PC-9 (cell line): ENCODE measurements at regions not wholly inside any gene's neighbourhood (a gene's known extent, or its start where the extent isn't known, plus 50 kb on each side); places are given as distances from the start of the nearest gene placed in this dataset.

Source experiments
- BruUV-seq: library from RNA; stranded (reverse); fragments of 400-500 nt; replicated peaks from 2 replicates; lab custom pipeline; 2021; lab: Mats Ljungman, UMichigan
- CTCF ChIA-PET: fragments of 300-600 bp; sonication (Branson Sonifier 250); formaldehyde crosslinking; loops from one replicate; lab custom pipeline; 2022; ENCODE audit warnings: antibody characterized with exemption; lab: Charles Lee
- POLR2A ChIA-PET: fragments of 300-600 bp; sonication (Branson Sonifier 250); formaldehyde crosslinking; loops from one replicate; lab custom pipeline; 2022; ENCODE audit warnings: antibody characterized with exemption; ENCODE audit not compliant: unreplicated experiment; lab: Charles Lee
- DNase-seq, 2 experiments: peaks; one replicate each; pipeline versions ENCODE4 v3.0.0 to v3.0.0-alpha.2; 2015 to 2022; ENCODE audit warnings: mixed read lengths in 1 of 2
- H2AFZ ChIP-seq: fragments of 200-600 bp; sonication (generic); 2 replicates; pipeline ENCODE4 v1.8.1; 2017; ENCODE audit warnings: antibody characterized with exemption
- H3F3A ChIP-seq: fragments of 200-600 bp; sonication (generic); 2 replicates; pipeline ENCODE4 v1.8.1; 2017; ENCODE audit warnings: antibody characterized with exemption, mild to moderate bottlenecking, low read depth; ENCODE audit not compliant: insufficient read depth
- H3K27ac ChIP-seq: fragments of 200-600 bp; sonication (generic); 2 replicates; pipeline ENCODE4 v1.6.1; 2016; ENCODE audit warnings: mixed run types
- H3K27me3 ChIP-seq: fragments of 200-600 bp; sonication (generic); 2 replicates; pipeline ENCODE4 v1.6.1; 2016; ENCODE audit warnings: low read depth, mixed run types; ENCODE audit not compliant: insufficient read depth
- H3K36me3 ChIP-seq: fragments of 200-600 bp; sonication (generic); 2 replicates; pipeline ENCODE4 v1.6.1; 2016; ENCODE audit warnings: low read depth, mixed run types
- H3K4me1 ChIP-seq: fragments of 200-600 bp; sonication (generic); replicated peaks from 2 replicates; pipeline ENCODE4 v1.6.1; 2016; ENCODE audit warnings: mixed run types; ENCODE audit not compliant: insufficient read depth
- H3K4me2 ChIP-seq: fragments of 200-600 bp; sonication (generic); 2 replicates; pipeline ENCODE4 v1.6.1; 2017; ENCODE audit warnings: mixed run types
- H3K4me3 ChIP-seq: fragments of 200-600 bp; sonication (generic); 2 replicates; pipeline ENCODE4 v1.6.1; 2016; ENCODE audit warnings: mixed run types
- H3K79me2 ChIP-seq: fragments of 200-600 bp; sonication (generic); 2 replicates; pipeline ENCODE4 v1.6.1; 2017; ENCODE audit warnings: low read depth, mixed run types
- H3K9me2 ChIP-seq: fragments of 200-600 bp; sonication (generic); 2 replicates; pipeline ENCODE4 v1.8.1; 2017; ENCODE audit warnings: mild to moderate bottlenecking; ENCODE audit not compliant: insufficient read depth
- H3K9me3 ChIP-seq: fragments of 200-600 bp; sonication (generic); 2 replicates; pipeline ENCODE4 v1.8.1; 2016; ENCODE audit warnings: low read depth; ENCODE audit not compliant: insufficient read depth
- H4K20me1 ChIP-seq: fragments of 200-600 bp; sonication (generic); 2 replicates; pipeline ENCODE4 v1.8.1; 2017; ENCODE audit not compliant: insufficient read depth
- EZH2 ChIP-seq: fragments of 200-600 bp; sonication (generic); IDR thresholded peaks from 2 replicates; pipeline ENCODE4 v1.8.0; 2017; ENCODE audit warnings: antibody characterized with exemption, low read depth
- intact Hi-C: fragments of 100-400 bp; cut with micrococcal nuclease; formaldehyde crosslinking; loops from one replicate; pipeline ENCODE4 v1.10.0; 2022; ENCODE audit not compliant: unreplicated experiment
- TF ChIP-seq, protein P1 (sequence below): fragments of 200-600 bp; sonication (generic); conservative IDR thresholded peaks from 2 replicates; pipeline ENCODE4 v1.6.1; 2017; ENCODE audit warnings: mixed run types, antibody characterized with exemption, mild to moderate bottlenecking, moderate library complexity

DNA sequence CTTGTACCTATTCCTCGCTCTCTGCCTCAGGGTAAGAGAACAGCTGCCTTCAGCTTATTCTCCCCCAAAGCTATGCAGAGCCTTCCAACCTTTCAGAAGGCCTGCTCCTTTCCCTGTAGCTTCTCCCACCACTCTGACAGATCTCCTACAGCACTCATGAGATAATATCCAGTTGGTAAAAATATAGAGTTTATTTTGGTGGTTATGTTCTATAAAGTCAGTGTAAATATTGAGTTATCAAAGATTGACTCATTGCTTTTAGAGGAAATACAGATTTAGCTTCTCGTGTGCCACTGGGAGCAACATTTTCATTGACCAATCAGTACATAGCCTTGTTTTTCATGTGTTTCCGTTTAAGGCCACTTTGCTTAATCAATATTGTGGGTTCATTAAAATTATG lies 216.2 kb upstream of the TECRL start:
- no peak overlapping the region for H2AFZ ChIP-seq
- no peak for DNase-seq
- H3K4me1 ChIP-seq, result no peaks in the 10 kb centered on the region
- intact Hi-C loops, result no loop called here
- POLR2A ChIA-PET, result no interaction called here
- CTCF ChIA-PET, result no interaction called here
- no peaks in the 10 kb centered on the region for H3K36me3 ChIP-seq
- no peak overlapping the region for H3K4me3 ChIP-seq
- no peaks in the 10 kb centered on the region for H3K27me3 ChIP-seq
- no peaks in the 10 kb centered on the region for H3F3A ChIP-seq
- H3K79me2 ChIP-seq, result no peaks in the 10 kb centered on the region
- BruUV-seq, result no TSS peak
- no peaks in the 10 kb centered on the region for H4K20me1 ChIP-seq
- H3K4me2 ChIP-seq, result no peak overlapping the region
- no peak for TF ChIP-seq EZH2
- TF ChIP-seq, protein P1, sequence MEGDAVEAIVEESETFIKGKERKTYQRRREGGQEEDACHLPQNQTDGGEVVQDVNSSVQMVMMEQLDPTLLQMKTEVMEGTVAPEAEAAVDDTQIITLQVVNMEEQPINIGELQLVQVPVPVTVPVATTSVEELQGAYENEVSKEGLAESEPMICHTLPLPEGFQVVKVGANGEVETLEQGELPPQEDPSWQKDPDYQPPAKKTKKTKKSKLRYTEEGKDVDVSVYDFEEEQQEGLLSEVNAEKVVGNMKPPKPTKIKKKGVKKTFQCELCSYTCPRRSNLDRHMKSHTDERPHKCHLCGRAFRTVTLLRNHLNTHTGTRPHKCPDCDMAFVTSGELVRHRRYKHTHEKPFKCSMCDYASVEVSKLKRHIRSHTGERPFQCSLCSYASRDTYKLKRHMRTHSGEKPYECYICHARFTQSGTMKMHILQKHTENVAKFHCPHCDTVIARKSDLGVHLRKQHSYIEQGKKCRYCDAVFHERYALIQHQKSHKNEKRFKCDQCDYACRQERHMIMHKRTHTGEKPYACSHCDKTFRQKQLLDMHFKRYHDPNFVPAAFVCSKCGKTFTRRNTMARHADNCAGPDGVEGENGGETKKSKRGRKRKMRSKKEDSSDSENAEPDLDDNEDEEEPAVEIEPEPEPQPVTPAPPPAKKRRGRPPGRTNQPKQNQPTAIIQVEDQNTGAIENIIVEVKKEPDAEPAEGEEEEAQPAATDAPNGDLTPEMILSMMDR, result no peak
- no peaks in the 10 kb centered on the region for H3K9me3 ChIP-seq
- H3K27ac ChIP-seq, result no peak overlapping the region
- no peaks in the 10 kb centered on the region for H3K9me2 ChIP-seq

DNA sequence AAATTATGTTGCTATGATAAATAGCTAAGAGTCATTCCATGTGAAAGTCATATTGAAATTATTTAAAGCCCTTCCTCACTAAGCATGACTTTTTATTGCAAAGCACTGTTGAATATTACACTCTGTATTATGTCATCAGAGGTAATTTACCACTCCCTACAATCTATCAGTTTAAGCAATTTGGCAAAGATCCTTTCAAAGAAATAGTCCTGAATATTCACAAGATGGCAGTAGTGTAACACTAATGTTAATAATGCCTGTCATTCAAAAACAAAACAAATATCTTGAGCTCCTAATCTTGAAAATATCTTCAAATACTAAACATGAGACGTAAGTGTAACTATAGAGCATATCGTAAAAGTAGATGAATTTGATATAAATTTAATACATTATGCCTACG lies 208.6 kb upstream of the TECRL start:
- no peaks in the 10 kb centered on the region for H3K9me2 ChIP-seq
- H3K4me2 ChIP-seq, result no peak overlapping the region
- peak in 1 of 2 experiments; percentile 34 for DNase-seq
- H4K20me1 ChIP-seq, result no peaks in the 10 kb centered on the region
- H3K36me3 ChIP-seq, result no peaks in the 10 kb centered on the region
- H3K4me3 ChIP-seq, result no peak overlapping the region
- H3K9me3 ChIP-seq, result no peaks in the 10 kb centered on the region
- TF ChIP-seq, protein P1, result peak; percentile 33; the same call in 1 of the 2 replicates
- no peak for TF ChIP-seq EZH2
- no peaks in the 10 kb centered on the region for H3K4me1 ChIP-seq
- H3K27ac ChIP-seq, result no peak overlapping the region
- intact Hi-C loops, result no loop called here
- H3K27me3 ChIP-seq, result no peaks in the 10 kb centered on the region
- no peak overlapping the region for H2AFZ ChIP-seq
- no peaks in the 10 kb centered on the region for H3F3A ChIP-seq
- no TSS peak for BruUV-seq
- ChIA-PET POLR2A (interaction anchor here (0.6 kb wide), 2 partner anchors 27 to 801 kb away, joined by 4 to 19 read pairs; no protein-coding TSS in a partner anchor), CTCF (interaction anchor here (0.7 kb wide), 1 partner anchor 1340 kb away, joined by 3 read pairs; no protein-coding TSS in a partner anchor)
- H3K79me2 ChIP-seq, result no peaks in the 10 kb centered on the region

DNA sequence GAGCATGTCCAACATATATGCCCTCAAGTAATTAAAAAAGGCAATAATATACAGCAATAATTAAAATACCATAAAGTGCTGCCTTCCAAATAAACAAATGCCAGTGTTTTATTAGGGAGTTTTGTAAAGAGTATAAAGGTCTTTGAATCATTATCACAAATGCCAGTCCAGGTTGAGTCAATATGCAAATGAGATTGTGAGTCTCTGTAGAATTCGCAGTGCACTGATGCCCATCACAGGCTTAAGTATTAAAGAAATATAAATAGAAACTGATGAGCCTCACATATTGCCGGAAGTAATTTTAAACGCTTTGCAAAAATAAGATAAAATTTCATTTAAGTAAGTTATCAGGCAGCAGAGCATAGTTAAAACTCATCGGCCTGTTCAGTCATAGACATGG lies 205.0 kb upstream of the TECRL start:
- no peaks in the 10 kb centered on the region for H3K9me2 ChIP-seq
- BruUV-seq, result no TSS peak
- H3K9me3 ChIP-seq, result no peaks in the 10 kb centered on the region
- no peaks in the 10 kb centered on the region for H3K27me3 ChIP-seq
- no peaks in the 10 kb centered on the region for H3K4me1 ChIP-seq
- no peaks in the 10 kb centered on the region for H3K36me3 ChIP-seq
- CTCF ChIA-PET, result no interaction called here
- intact Hi-C loops, result no loop called here
- no peak overlapping the region for H3K27ac ChIP-seq
- POLR2A ChIA-PET, result no interaction called here
- H3F3A ChIP-seq, result no peaks in the 10 kb centered on the region
- H3K4me3 ChIP-seq, result no peak overlapping the region
- H2AFZ ChIP-seq, result no peak overlapping the region
- H3K79me2 ChIP-seq, result no peaks in the 10 kb centered on the region
- H3K4me2 ChIP-seq, result no peak overlapping the region
- no peak for TF ChIP-seq EZH2
- TF ChIP-seq, protein P1, result no peak
- H4K20me1 ChIP-seq, result no peaks in the 10 kb centered on the region
- no peak for DNase-seq
